CD4-positive, alpha-beta memory T cell (primary cell): ENCODE measurements at regions not wholly inside any gene's neighbourhood (a gene's known extent, or its start where the extent isn't known, plus 50 kb on each side); places are given as distances from the start of the nearest gene placed in this dataset.

Experiments
- CTCF ChIA-PET: fragments of 350-600 bp; sonication (Branson Sonifier 250); formaldehyde crosslinking; loops from one replicate; lab custom pipeline; 2021; ENCODE audit warnings: inconsistent platforms; ENCODE audit not compliant: partially characterized antibody; lab: Charles Lee
- POLR2A ChIA-PET: fragments of 350-600 bp; sonication (Branson Sonifier 250); formaldehyde crosslinking; loops from one replicate; lab custom pipeline; 2021; ENCODE audit not compliant: partially characterized antibody; lab: Charles Lee
- DNase-seq, 5 donors: peaks; one replicate each; pipeline versions ENCODE4 v3.0.0 to v3.0.0-alpha.2; 2020 to 2022; ENCODE audit warnings: mixed read lengths in 1 of 5
- H3K27ac ChIP-seq: one replicate; pipeline ENCODE4 v1.7.0; 2013; ENCODE audit warnings: low read depth, low read length
- H3K27me3 ChIP-seq: 2 replicates; pipeline ENCODE4 v1.7.0; 2013; ENCODE audit warnings: mild to moderate bottlenecking, low read length, moderate library complexity; ENCODE audit not compliant: insufficient read depth
- H3K36me3 ChIP-seq: 2 replicates; pipeline ENCODE4 v1.7.0; 2013; ENCODE audit warnings: mild to moderate bottlenecking, low read length, moderate library complexity; ENCODE audit not compliant: insufficient read depth
- H3K4me1 ChIP-seq: 2 replicates; pipeline ENCODE4 v1.7.0; 2013; ENCODE audit warnings: mild to moderate bottlenecking, low read length, moderate library complexity; ENCODE audit not compliant: insufficient read depth
- H3K4me3 ChIP-seq, 2 donors: one replicate each; pipeline ENCODE4 v1.7.0; 2013; ENCODE audit warnings: low read length in 2 of 2, mild to moderate bottlenecking in 1 of 2
- H3K9me3 ChIP-seq, 2 donors: one replicate each; pipeline ENCODE4 v1.7.0; 2013; ENCODE audit warnings: low read length in 2 of 2, control low read depth in 1 of 2; ENCODE audit not compliant: control insufficient read depth in 1 of 2
- H3K27ac Mint-ChIP-seq, 7 donors: one replicate each; pipeline ENCODE4 v1.8.0; 2020 to 2021; ENCODE audit warnings: mixed read lengths in 7 of 7, mild to moderate bottlenecking in 6 of 7, inconsistent platforms in 3 of 7, moderate library complexity in 3 of 7
- H3K27me3 Mint-ChIP-seq, 2 donors: one replicate each; pipeline ENCODE4 v1.8.0; 2020 to 2021; ENCODE audit warnings: mixed read lengths in 2 of 2
- H3K36me3 Mint-ChIP-seq, 2 donors: one replicate each; pipeline ENCODE4 v1.8.0; 2020 to 2021; ENCODE audit warnings: mixed read lengths in 2 of 2, inconsistent platforms in 1 of 2, mild to moderate bottlenecking in 1 of 2
- H3K4me1 Mint-ChIP-seq, 4 donors: one replicate each; pipeline ENCODE4 v1.8.0; 2020 to 2021; ENCODE audit warnings: mixed read lengths in 4 of 4, mild to moderate bottlenecking in 1 of 4
- H3K4me3 Mint-ChIP-seq, 8 donors: one replicate each; pipeline ENCODE4 v1.8.0; 2020 to 2021; ENCODE audit warnings: mixed read lengths in 8 of 8, mild to moderate bottlenecking in 7 of 8, moderate library complexity in 6 of 8, inconsistent platforms in 3 of 8
- H3K9me3 Mint-ChIP-seq, 8 donors: one replicate each; pipeline ENCODE4 v1.8.0; 2020 to 2021; ENCODE audit warnings: mixed read lengths in 8 of 8, mild to moderate bottlenecking in 5 of 8, inconsistent platforms in 3 of 8, moderate library complexity in 1 of 8
- intact Hi-C: fragments of 100-400 bp; cut with micrococcal nuclease; formaldehyde crosslinking; loops from one replicate; pipeline ENCODE4 v1.15.1; 2023

GRCh38 chr2:196376984-196377877 is 205.9 kb upstream of the STK17B start:
- Mint-ChIP-seq H3K27ac (no peak overlapping the region), H3K27me3 (peaks cover 9 to 18% of the 10 kb centered on the region in 2 donors), H3K4me1 (no peaks in the 10 kb centered on the region), H3K36me3 (peaks cover 0 to 4% of the 10 kb centered on the region in 2 donors), H3K9me3 (no peaks in the 10 kb centered on the region), H3K4me3 (no peak overlapping the region)
- POLR2A ChIA-PET, result no interaction called here
- no peaks in the 10 kb centered on the region for H3K9me3 ChIP-seq
- DNase-seq, result no peak
- no peak overlapping the region for H3K4me3 ChIP-seq
- no peaks in the 10 kb centered on the region for H3K27me3 ChIP-seq
- CTCF ChIA-PET, result no interaction called here
- H3K36me3 ChIP-seq, result no peaks in the 10 kb centered on the region
- intact Hi-C loops, result no loop called here
- H3K4me1 ChIP-seq, result no peaks in the 10 kb centered on the region
- H3K27ac ChIP-seq, result no peak overlapping the region

- H3K27me3 ChIP-seq, result no peaks in the 10 kb centered on the region
- no peaks in the 10 kb centered on the region for H3K36me3 ChIP-seq
- no peak for DNase-seq
- H3K27ac Mint-ChIP-seq, result no peak overlapping the region
- H3K27ac ChIP-seq, result no peak overlapping the region
- H3K27me3 Mint-ChIP-seq, result peaks cover 8 to 13% of the 10 kb centered on the region in 2 donors
- intact Hi-C loops, result no loop called here
- H3K9me3 Mint-ChIP-seq, result no peaks in the 10 kb centered on the region
- no peaks in the 10 kb centered on the region for H3K4me1 ChIP-seq
- H3K4me3 ChIP-seq, result no peak overlapping the region
- POLR2A ChIA-PET, result no interaction called here
- no peak overlapping the region for H3K4me3 Mint-ChIP-seq
- CTCF ChIA-PET, result no interaction called here
- H3K9me3 ChIP-seq, result no peaks in the 10 kb centered on the region
- peaks cover 0 to 4% of the 10 kb centered on the region in 2 donors for H3K36me3 Mint-ChIP-seq
- H3K4me1 Mint-ChIP-seq, result no peaks in the 10 kb centered on the region
These were observed 208.2 kb upstream of the STK17B start for GRCh38 chr2:196379600-196379999.

GRCh38 chr2:196380098-196380497 is 208.7 kb upstream of the STK17B start:
- intact Hi-C loops, result no loop called here
- Histone ChIP-seq H3K4me3 (no peak overlapping the region), H3K27me3 (no peaks in the 10 kb centered on the region), H3K4me1 (no peaks in the 10 kb centered on the region), H3K9me3 (no peaks in the 10 kb centered on the region), H3K36me3 (no peaks in the 10 kb centered on the region), H3K27ac (no peak overlapping the region)
- ChIA-PET CTCF (no interaction called here), POLR2A (no interaction called here)
- no peak overlapping the region for H3K4me3 Mint-ChIP-seq
- H3K27ac Mint-ChIP-seq, result peak overlapping the region in 1 of 7 donors; percentile 63
- H3K27me3 Mint-ChIP-seq, result peaks cover 8 to 13% of the 10 kb centered on the region in 2 donors
- DNase-seq, result no peak
- no peaks in the 10 kb centered on the region for H3K4me1 Mint-ChIP-seq
- H3K36me3 Mint-ChIP-seq, result peaks cover 0 to 4% of the 10 kb centered on the region in 2 donors
- no peaks in the 10 kb centered on the region for H3K9me3 Mint-ChIP-seq

- Histone ChIP-seq H3K36me3 (no peaks in the 10 kb centered on the region), H3K27me3 (no peaks in the 10 kb centered on the region), H3K27ac (no peak overlapping the region), H3K9me3 (no peaks in the 10 kb centered on the region), H3K4me3 (no peak overlapping the region), H3K4me1 (no peaks in the 10 kb centered on the region)
- Mint-ChIP-seq H3K9me3 (no peaks in the 10 kb centered on the region), H3K36me3 (peaks cover 0 to 4% of the 10 kb centered on the region in 2 donors), H3K27me3 (peaks cover 8 to 11% of the 10 kb centered on the region in 2 donors), H3K4me1 (no peaks in the 10 kb centered on the region), H3K4me3 (no peak overlapping the region), H3K27ac (peak overlapping the region in 1 of 7 donors; percentile 63)
- ChIA-PET CTCF (no interaction called here), POLR2A (no interaction called here)
- DNase-seq, result no peak
- intact Hi-C loops, result no loop called here
These were observed 209.2 kb upstream of the STK17B start for GRCh38 chr2:196380575-196380974.

GRCh38 chr2:196381464-196381863 is 210.1 kb upstream of the STK17B start:
- Mint-ChIP-seq H3K27ac (no peak overlapping the region), H3K4me3 (no peak overlapping the region), H3K4me1 (no peaks in the 10 kb centered on the region), H3K9me3 (no peaks in the 10 kb centered on the region), H3K36me3 (peaks cover 0 to 4% of the 10 kb centered on the region in 2 donors), H3K27me3 (peaks cover 5 to 9% of the 10 kb centered on the region in 2 donors)
- Histone ChIP-seq H3K9me3 (no peaks in the 10 kb centered on the region), H3K27ac (no peak overlapping the region), H3K36me3 (no peaks in the 10 kb centered on the region), H3K4me3 (no peak overlapping the region), H3K27me3 (no peaks in the 10 kb centered on the region), H3K4me1 (no peaks in the 10 kb centered on the region)
- POLR2A ChIA-PET, result no interaction called here
- no peak for DNase-seq
- CTCF ChIA-PET, result no interaction called here
- intact Hi-C loops, result no loop called here

- peaks cover 2 to 3% of the 10 kb centered on the region in 2 donors for H3K27me3 Mint-ChIP-seq
- H3K9me3 Mint-ChIP-seq, result no peaks in the 10 kb centered on the region
- H3K4me3 Mint-ChIP-seq, result no peak overlapping the region
- H3K9me3 ChIP-seq, result no peaks in the 10 kb centered on the region
- H3K27ac Mint-ChIP-seq, result no peak overlapping the region
- H3K27ac ChIP-seq, result no peak overlapping the region
- intact Hi-C loops, result no loop called here
- no peaks in the 10 kb centered on the region for H3K4me1 Mint-ChIP-seq
- no peaks in the 10 kb centered on the region for H3K36me3 ChIP-seq
- no peaks in the 10 kb centered on the region for H3K27me3 ChIP-seq
- ChIA-PET CTCF (no interaction called here), POLR2A (no interaction called here)
- H3K4me1 ChIP-seq, result no peaks in the 10 kb centered on the region
- no peak overlapping the region for H3K4me3 ChIP-seq
- DNase-seq, result no peak
- no peaks in the 10 kb centered on the region for H3K36me3 Mint-ChIP-seq
These were observed 212.4 kb upstream of the STK17B start for GRCh38 chr2:196383799-196384198.

- no peaks in the 10 kb centered on the region for H3K27me3 ChIP-seq
- ChIA-PET POLR2A (no interaction called here), CTCF (no interaction called here)
- intact Hi-C loops, result no loop called here
- H3K27me3 Mint-ChIP-seq, result peaks cover 2 to 3% of the 10 kb centered on the region in 2 donors
- no peak overlapping the region for H3K4me3 Mint-ChIP-seq
- no peak for DNase-seq
- H3K36me3 Mint-ChIP-seq, result no peaks in the 10 kb centered on the region
- no peaks in the 10 kb centered on the region for H3K36me3 ChIP-seq
- H3K4me3 ChIP-seq, result no peak overlapping the region
- no peaks in the 10 kb centered on the region for H3K4me1 ChIP-seq
- H3K27ac Mint-ChIP-seq, result no peak overlapping the region
- no peaks in the 10 kb centered on the region for H3K4me1 Mint-ChIP-seq
- H3K9me3 ChIP-seq, result no peaks in the 10 kb centered on the region
- no peaks in the 10 kb centered on the region for H3K9me3 Mint-ChIP-seq
- H3K27ac ChIP-seq, result no peak overlapping the region
These were observed 213.4 kb upstream of the STK17B start for GRCh38 chr2:196384729-196385128.
